GM18873 (cell line): ENCODE measurements at regions not wholly inside any gene's neighbourhood (a gene's known extent, or its start where the extent isn't known, plus 50 kb on each side); places are given as distances from the start of the nearest gene placed in this dataset.
"Not testable (repeated sequence)": the region's sequence is repeated elsewhere in the genome, so short reads cannot be mapped to it uniquely, and the experiment has no call there.

ENCODE experiments used
- ATAC-seq: cut with Tn5 transposase; IDR thresholded peaks from one replicate; pipeline ENCODE4 v1.9.1; 2021; ENCODE audit warnings: mild to moderate bottlenecking, moderate library complexity, moderate number of reproducible peaks; ENCODE audit not compliant: unreplicated experiment, low FRiP score

- peak; percentile 87 for ATAC-seq
These were observed 144.7 kb downstream of the ALX1 start for GRCh38 chr12:85424581-85425348.

GRCh38 chr12:85425349-85425612 lies 145.3 kb downstream of the ALX1 start:
- no peak for ATAC-seq

DNA sequence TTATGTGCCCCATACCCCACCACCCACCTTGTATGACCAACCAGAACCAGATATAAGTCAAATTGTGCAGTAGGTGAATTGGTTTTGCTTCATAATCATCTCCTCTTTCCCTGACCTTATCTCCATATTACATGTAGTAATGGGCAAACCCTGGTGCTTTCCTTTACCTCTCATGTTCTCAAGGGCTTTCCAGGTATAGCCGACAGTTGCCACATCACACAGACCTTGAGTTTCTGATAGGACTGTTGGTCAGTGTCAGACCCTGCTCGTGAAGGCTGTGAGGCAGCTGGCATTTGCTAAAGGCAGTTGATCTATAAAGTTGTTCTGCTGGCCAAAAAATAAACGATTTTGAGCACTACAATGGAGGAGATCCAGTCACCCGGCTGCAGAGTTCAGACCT lies 145.9 kb downstream of the ALX1 start:
- no peak for ATAC-seq

GRCh38 chr12:85433148-85433547 lies 153.1 kb downstream of the ALX1 start:
- ATAC-seq: not testable (repeated sequence)

GRCh38 chr12:85440271-85440670 lies 160.3 kb downstream of the ALX1 start:
- ATAC-seq: no peak

GRCh38 chr12:85441025-85441424 lies 161.0 kb downstream of the ALX1 start:
- no peak for ATAC-seq

DNA sequence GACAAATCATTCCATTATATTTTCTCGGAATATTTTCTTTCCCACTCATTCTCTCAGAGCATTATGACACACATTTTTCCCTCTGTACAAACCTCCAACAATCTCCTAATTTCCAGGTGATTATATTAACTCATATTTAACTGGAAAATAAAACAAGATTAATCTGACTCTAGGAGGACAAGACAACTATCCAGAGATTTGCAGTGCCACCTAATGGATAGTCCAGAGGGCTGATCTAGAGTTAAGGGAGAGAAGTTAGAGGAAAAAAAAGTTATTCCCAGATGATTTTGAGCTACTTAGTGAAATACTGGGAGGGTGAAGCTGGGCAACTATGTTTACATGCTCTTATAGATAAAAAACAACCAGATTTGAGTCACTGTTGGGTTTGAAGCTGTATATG lies 161.7 kb downstream of the ALX1 start:
- ATAC-seq: no peak

GRCh38 chr12:85445060-85445938 lies 165.3 kb downstream of the ALX1 start:
- no peak for ATAC-seq

DNA sequence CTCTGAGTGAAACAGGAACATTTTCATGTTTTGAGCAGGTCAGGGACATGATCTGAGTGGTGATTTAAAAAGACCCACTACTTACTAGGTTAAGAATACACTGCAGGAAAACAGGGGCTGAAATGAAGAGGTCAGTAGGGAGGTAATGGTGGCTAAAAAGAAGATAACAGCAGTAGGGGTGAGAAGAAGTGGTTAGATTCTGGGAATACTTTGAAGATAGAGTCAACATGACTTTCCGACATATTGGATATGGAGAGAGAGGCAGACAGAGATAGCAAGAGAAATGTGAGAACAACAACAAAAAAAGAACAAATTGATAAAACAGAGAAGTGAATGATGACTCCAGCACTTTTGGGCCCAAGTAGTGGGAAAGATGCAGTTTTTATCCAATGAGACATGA lies 168.0 kb downstream of the ALX1 start:
- no peak for ATAC-seq

GRCh38 chr12:85448548-85449139 lies 168.6 kb downstream of the ALX1 start:
- ATAC-seq: no peak

DNA sequence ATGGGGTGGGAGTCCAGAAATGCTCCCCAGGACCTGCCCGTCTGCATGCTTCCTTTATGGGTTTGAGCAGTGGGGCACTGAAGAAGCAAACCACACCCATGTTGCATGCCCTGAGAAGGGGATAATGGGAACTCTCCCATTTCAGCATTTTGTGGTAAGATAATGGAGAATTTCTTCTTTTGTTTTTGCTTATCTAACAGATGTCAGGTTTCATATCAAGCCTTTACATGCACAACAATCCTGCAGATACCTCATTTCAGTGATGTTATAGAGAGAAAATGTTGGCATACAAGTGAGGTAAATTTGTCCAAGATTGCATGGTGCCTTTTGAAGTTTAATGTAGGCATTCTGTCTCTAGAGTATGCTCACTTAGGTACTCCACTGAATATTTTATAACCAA lies 177.0 kb downstream of the ALX1 start:
- no peak for ATAC-seq

DNA sequence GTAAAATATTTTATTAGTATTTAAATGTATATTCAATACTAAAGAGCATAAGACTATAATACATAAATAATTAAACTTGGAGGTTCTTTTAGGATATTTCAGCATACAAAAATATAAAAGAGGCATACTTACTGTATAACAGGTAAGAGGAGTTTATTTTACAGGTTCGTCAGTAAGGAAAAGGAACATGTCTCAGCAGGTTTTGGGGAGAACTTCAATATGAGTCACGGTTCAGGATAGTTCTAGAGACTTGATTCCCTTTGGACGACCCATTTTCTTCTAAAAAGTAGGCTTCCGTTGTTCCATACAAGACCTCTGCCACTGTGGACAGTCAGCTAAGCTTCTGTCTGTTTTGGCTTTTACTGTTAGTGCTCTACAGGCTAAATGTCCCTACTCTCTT lies 181.1 kb downstream of the ALX1 start:
- ATAC-seq: no peak

- ATAC-seq: no peak
These were observed 182.9 kb downstream of the ALX1 start for GRCh38 chr12:85462888-85463287.

GRCh38 chr12:85466890-85467289 lies 186.9 kb downstream of the ALX1 start:
- ATAC-seq: no peak

- ATAC-seq: peak; percentile 94
These were observed 188.5 kb downstream of the ALX1 start for GRCh38 chr12:85468356-85469157.

DNA sequence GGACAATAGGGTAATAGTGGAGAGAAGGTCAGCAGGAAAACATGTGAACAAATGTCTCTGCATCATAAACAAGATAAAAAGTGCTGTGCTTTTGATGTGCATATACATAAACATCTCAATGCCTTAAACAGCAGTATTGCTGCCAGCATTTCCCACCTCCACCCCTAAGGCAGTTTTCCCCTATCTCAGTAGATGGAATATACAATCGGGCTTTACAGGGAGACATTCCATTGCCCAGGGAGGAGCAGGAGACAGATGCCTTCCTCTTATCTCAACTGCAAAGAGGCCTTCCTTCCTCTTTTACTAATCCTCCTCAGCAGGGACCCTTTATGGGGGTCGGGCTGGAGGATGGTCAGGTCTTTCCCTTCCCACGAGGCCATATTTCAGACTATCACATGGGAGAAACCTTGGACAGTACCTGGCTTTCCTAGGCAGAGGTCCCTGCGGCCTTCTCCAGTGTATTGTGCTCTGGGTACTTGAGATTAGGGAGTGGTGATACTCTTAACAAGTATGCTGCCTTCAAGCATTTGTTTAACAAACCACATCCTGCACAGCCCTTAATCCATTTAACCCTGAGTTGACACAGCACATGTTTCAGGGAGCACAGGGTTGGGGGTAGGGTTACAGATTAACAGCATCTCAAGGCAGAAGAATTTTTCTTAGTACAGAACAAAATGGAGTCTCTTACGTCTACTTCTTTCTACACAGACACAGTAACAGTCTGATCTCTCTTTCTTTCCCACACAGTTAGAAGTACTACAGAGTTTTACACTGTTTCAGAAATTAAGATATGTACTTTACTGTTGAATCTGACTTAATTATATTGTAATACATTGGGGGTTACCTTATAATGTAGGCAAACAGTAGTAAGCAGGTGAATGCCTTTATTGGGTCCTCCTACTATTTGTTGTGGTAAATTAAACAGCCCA lies 189.4 kb downstream of the ALX1 start:
- ATAC-seq: not testable (repeated sequence)

DNA sequence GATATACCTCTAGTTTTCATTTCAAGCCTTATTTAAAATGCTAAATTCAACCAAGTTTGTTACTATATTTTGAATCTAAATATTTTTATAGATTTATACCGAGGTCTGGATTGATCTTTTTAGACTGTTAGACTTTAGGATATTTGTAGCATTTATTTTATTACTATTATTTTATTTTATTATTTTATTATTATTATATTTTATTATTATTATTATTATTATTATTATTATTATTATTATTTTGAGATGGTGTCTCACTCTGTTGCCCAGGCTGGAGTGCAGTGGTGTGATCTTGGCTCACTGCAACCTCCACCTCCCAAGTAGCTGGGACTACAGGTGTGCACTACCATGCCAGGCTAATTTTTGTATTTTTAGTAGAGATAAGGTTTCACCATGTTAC lies 195.3 kb downstream of the ALX1 start:
- ATAC-seq: not testable (repeated sequence)

DNA sequence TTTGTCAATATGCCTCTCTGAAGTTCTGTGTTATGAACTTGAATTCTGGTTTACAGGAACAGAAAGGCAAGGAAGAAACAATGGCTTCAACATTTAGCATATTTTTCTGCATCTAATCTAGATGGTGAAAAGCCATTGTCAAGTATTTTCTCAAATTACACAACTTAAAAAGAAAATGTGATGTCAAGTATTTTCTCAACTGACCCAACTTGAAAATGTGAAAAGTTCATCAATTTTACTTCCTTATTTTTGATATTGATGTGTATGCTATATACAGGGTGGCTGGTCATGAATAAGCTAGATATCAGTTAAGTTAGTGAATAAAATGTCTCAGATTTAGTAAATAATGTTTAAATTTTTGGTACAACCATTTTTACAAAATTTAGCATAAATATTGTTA lies 196.7 kb downstream of the ALX1 start:
- ATAC-seq: no peak

GRCh38 chr12:85484387-85484786 lies 204.4 kb downstream of the ALX1 start:
- ATAC-seq: no peak

DNA sequence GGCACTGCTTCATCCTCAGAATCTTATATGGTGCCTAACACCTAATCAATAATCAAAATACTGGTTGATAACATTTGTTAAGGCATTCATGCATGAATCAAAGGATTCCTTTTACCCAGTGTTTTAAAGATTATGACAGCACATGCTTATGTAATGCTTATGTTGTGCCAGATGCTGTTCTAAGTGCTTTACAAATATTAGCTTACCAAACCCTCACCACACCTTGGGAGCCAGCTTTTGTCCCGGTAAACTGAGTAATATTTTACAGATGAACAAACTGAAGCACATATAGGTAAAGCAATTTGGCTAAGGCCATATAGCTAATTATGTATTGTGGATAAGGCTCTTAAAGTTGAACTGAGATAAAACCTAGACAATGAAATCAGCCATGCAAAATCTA lies 209.2 kb downstream of the ALX1 start:
- no peak for ATAC-seq
